Subcutaneous abdominal adipose tissue (tissue), 5 donors: ENCODE measurements at regions not wholly inside any gene's neighbourhood (a gene's known extent, or its start where the extent isn't known, plus 50 kb on each side); places are given as distances from the start of the nearest gene placed in this dataset.

Source experiments
- H3K27ac ChIP-seq: one replicate; pipeline ENCODE4 v1.7.0; 2013; ENCODE audit warnings: low read depth, mild to moderate bottlenecking, inconsistent platforms, low read length, moderate library complexity
- H3K27me3 ChIP-seq, 5 donors: one replicate each; pipeline ENCODE4 v1.7.0; 2013; ENCODE audit warnings: low read length in 5 of 5, inconsistent platforms in 1 of 5; ENCODE audit not compliant: control insufficient read depth in 5 of 5, insufficient read depth in 4 of 5
- H3K36me3 ChIP-seq, 5 donors: one replicate each; pipeline ENCODE4 v1.7.0; 2013; ENCODE audit warnings: low read length in 5 of 5; ENCODE audit not compliant: control insufficient read depth in 5 of 5, insufficient read depth in 5 of 5
- H3K4me1 ChIP-seq, 5 donors: one replicate each; pipeline ENCODE4 v1.7.0; 2013; ENCODE audit warnings: low read length in 5 of 5, mild to moderate bottlenecking in 3 of 5, moderate library complexity in 1 of 5; ENCODE audit not compliant: control insufficient read depth in 5 of 5, insufficient read depth in 5 of 5
- H3K4me3 ChIP-seq, 5 donors: one replicate each; pipeline ENCODE4 v1.7.0; 2013; ENCODE audit warnings: low read length in 5 of 5, low read depth in 1 of 5
- H3K9ac ChIP-seq, 5 donors: one replicate each; pipeline ENCODE4 v1.7.0; 2013; ENCODE audit warnings: low read length in 5 of 5, mild to moderate bottlenecking in 4 of 5, moderate library complexity in 3 of 5
- H3K9me3 ChIP-seq, 5 donors: one replicate each; pipeline ENCODE4 v1.7.0; 2013; ENCODE audit warnings: low read length in 5 of 5; ENCODE audit not compliant: control insufficient read depth in 5 of 5
- donor health status: healthy.
- donor health status: healthy.
- donor health status: healthy.
- donor health status: healthy.
- donor health status: healthy.

- no peaks in the 10 kb centered on the region for H3K27me3 ChIP-seq
- peak overlapping the region; percentile 9 for H3K27ac ChIP-seq
- no peak overlapping the region for H3K4me3 ChIP-seq
- peaks cover 0 to 7% (median 0%) of the 10 kb centered on the region in 5 donors for H3K4me1 ChIP-seq
- H3K36me3 ChIP-seq, result no peaks in the 10 kb centered on the region
- no peak overlapping the region for H3K9ac ChIP-seq
- no peaks in the 10 kb centered on the region for H3K9me3 ChIP-seq
Observed at GRCh38 chr5:52674815-52675545, 112.7 kb upstream of the ITGA1 start.

- Histone ChIP-seq H3K27me3 (peaks cover 0 to 2% (median 0%) of the 10 kb centered on the region in 5 donors), H3K4me1 (no peaks in the 10 kb centered on the region), H3K27ac (no peak overlapping the region), H3K4me3 (no peak overlapping the region), H3K9ac (no peak overlapping the region), H3K9me3 (no peaks in the 10 kb centered on the region), H3K36me3 (no peaks in the 10 kb centered on the region)
Observed at GRCh38 chr5:52682492-52682891, 105.2 kb upstream of the ITGA1 start.

DNA sequence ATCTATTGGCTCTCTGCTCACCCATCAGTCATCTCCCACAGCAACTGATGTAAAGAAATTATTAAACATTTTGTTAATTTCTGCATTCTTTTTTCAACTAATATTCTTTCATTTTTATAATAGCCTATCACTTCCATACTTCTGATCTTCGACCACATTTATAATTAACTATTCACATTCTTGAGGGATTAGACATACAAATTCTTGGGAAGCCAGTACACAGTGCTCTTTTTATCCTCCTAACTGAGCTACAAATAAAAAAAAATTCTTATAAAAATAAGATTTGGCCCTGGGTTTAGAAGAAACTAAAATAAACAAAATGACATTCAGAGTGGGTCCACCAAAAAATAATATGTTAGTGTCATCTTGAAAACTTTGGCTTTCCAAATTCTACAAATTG lies 103.7 kb upstream of the ITGA1 start:
- no peak overlapping the region for H3K9ac ChIP-seq
- H3K27me3 ChIP-seq, result peaks cover 0 to 2% (median 0%) of the 10 kb centered on the region in 5 donors
- H3K36me3 ChIP-seq, result no peaks in the 10 kb centered on the region
- no peaks in the 10 kb centered on the region for H3K9me3 ChIP-seq
- H3K4me3 ChIP-seq, result no peak overlapping the region
- no peak overlapping the region for H3K27ac ChIP-seq
- no peaks in the 10 kb centered on the region for H3K4me1 ChIP-seq

- Histone ChIP-seq H3K36me3 (no peaks in the 10 kb centered on the region), H3K4me1 (peaks cover 0 to 6% (median 5%) of the 10 kb centered on the region in 5 donors), H3K9ac (no peak overlapping the region), H3K27me3 (peaks cover 0 to 2% (median 0%) of the 10 kb centered on the region in 5 donors), H3K27ac (no peak overlapping the region), H3K9me3 (no peaks in the 10 kb centered on the region), H3K4me3 (no peak overlapping the region)
Observed at GRCh38 chr5:52685566-52685965, 102.2 kb upstream of the ITGA1 start.

GRCh38 chr5:52685971-52686370 lies 101.7 kb upstream of the ITGA1 start:
- no peak overlapping the region for H3K4me3 ChIP-seq
- H3K27me3 ChIP-seq, result peaks cover 0 to 2% (median 0%) of the 10 kb centered on the region in 5 donors
- no peaks in the 10 kb centered on the region for H3K9me3 ChIP-seq
- H3K9ac ChIP-seq, result no peak overlapping the region
- H3K36me3 ChIP-seq, result no peaks in the 10 kb centered on the region
- H3K4me1 ChIP-seq, result peaks cover 0 to 8% (median 6%) of the 10 kb centered on the region in 5 donors
- no peak overlapping the region for H3K27ac ChIP-seq

DNA sequence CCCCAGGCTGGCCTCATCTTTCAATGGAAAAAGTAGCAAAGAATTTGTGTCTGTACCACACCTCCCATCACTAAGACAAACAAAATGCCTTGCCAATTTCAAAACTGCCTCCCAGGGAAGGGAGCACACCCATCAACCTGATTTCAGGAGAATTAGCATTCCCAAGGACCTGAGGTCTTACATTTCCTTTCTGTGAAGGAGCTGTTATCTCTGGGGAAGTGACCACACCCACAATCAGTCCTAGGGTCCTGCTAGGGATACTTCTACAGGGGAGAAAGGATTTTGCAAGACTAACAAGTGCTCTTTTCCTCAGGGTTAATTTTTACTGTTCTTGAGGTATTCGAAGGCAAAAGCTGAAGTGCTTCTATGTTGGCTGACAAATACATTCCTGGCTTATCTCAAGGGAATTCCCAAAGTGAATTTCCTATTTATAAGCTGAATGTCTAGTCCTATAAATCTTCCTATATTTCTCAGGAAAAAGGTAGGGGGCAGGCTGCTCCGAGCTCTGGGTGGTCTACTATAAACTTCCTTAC lies 97.4 kb upstream of the ITGA1 start:
- no peaks in the 10 kb centered on the region for H3K36me3 ChIP-seq
- H3K9ac ChIP-seq, result no peak overlapping the region
- H3K27me3 ChIP-seq, result no peaks in the 10 kb centered on the region
- H3K27ac ChIP-seq, result no peak overlapping the region
- H3K4me3 ChIP-seq, result no peak overlapping the region
- H3K9me3 ChIP-seq, result no peaks in the 10 kb centered on the region
- H3K4me1 ChIP-seq, result peaks cover 0 to 16% (median 6%) of the 10 kb centered on the region in 5 donors

- H3K4me1 ChIP-seq, result peaks cover 0 to 16% (median 6%) of the 10 kb centered on the region in 5 donors
- no peak overlapping the region for H3K4me3 ChIP-seq
- H3K9ac ChIP-seq, result no peak overlapping the region
- H3K27ac ChIP-seq, result no peak overlapping the region
- no peaks in the 10 kb centered on the region for H3K9me3 ChIP-seq
- no peaks in the 10 kb centered on the region for H3K36me3 ChIP-seq
- no peaks in the 10 kb centered on the region for H3K27me3 ChIP-seq
Observed at GRCh38 chr5:52692039-52692438, 95.7 kb upstream of the ITGA1 start.

DNA sequence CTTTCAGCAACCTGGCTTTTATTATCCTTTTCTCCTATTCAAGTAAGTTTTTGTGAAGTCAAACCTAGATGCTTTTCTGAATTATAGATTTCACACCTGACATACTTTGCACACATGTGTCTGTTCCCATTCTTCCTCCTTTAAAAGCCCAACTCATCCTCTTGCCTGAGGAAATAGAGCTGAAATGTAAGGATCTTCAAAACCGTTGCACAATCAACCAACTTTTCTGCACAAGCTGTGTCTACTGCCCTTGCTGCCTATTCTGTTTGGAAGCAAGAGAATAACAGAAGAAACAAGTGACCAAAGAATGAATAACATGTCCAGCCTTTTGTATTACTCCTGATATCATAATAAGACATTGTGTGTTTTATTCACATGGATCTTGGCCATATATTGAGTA lies 95.1 kb upstream of the ITGA1 start:
- Histone ChIP-seq H3K27ac (no peak overlapping the region), H3K4me3 (no peak overlapping the region), H3K4me1 (peaks cover 0 to 16% (median 6%) of the 10 kb centered on the region in 5 donors), H3K9ac (no peak overlapping the region), H3K9me3 (no peaks in the 10 kb centered on the region), H3K27me3 (no peaks in the 10 kb centered on the region), H3K36me3 (no peaks in the 10 kb centered on the region)

- Histone ChIP-seq H3K36me3 (no peaks in the 10 kb centered on the region), H3K9me3 (no peaks in the 10 kb centered on the region), H3K27me3 (no peaks in the 10 kb centered on the region), H3K9ac (no peak overlapping the region), H3K27ac (no peak overlapping the region), H3K4me3 (no peak overlapping the region), H3K4me1 (peaks cover 0 to 16% (median 6%) of the 10 kb centered on the region in 5 donors)
Observed at GRCh38 chr5:52693280-52693679, 94.4 kb upstream of the ITGA1 start.

DNA sequence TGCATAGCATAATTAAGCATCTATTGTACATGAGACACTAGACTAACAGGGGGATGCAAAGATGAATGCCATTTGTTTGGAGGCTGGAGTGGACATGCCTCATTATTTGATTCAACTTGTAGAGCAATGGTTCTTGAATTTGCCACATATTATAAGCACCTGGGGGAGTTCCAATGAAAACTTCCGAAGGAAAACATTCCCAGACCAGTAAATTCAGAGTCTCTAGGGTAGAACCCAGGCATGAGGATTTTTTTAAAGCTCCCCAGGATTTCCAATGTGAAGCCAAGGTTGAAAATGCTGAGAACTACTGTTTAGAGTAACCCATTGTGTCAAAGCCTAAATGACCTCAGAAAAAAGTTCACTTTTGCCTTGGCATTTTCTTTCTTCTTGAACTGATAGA lies 93.9 kb upstream of the ITGA1 start:
- Histone ChIP-seq H3K36me3 (no peaks in the 10 kb centered on the region), H3K27me3 (no peaks in the 10 kb centered on the region), H3K27ac (no peak overlapping the region), H3K4me1 (peaks cover 0 to 16% (median 6%) of the 10 kb centered on the region in 5 donors), H3K4me3 (no peak overlapping the region), H3K9ac (no peak overlapping the region), H3K9me3 (no peaks in the 10 kb centered on the region)
